Neutrophil (primary cell): ENCODE measurements at regions not wholly inside any gene's neighbourhood (a gene's known extent, or its start where the extent isn't known, plus 50 kb on each side); places are given as distances from the start of the nearest gene placed in this dataset.

ENCODE experiments used
- H3K27ac ChIP-seq: fragments of 200-600 bp; sonication (generic); 2 replicates; pipeline ENCODE4 v1.5.1; 2016; ENCODE audit warnings: mild to moderate bottlenecking, moderate library complexity
- H3K27me3 ChIP-seq: fragments of 200-600 bp; sonication (generic); 2 replicates; pipeline ENCODE4 v1.6.0; 2016; ENCODE audit warnings: mild to moderate bottlenecking
- H3K36me3 ChIP-seq: fragments of 200-600 bp; sonication (generic); 2 replicates; pipeline ENCODE4 v1.5.1; 2017
- H3K4me1 ChIP-seq, 2 experiments: fragments of 200-600 bp in 1 of 2; sonication (generic) in 1 of 2; 1 replicate in 1 of 2; 2 replicates in 1 of 2; pipeline versions ENCODE4 v1.5.1 to v1.6.1; 2013 to 2016; ENCODE audit warnings: low read depth in 1 of 2, low read length in 1 of 2, mild to moderate bottlenecking in 1 of 2, moderate library complexity in 1 of 2; ENCODE audit not compliant: control insufficient read depth in 1 of 2, insufficient read depth in 1 of 2
- H3K4me3 ChIP-seq, 2 experiments: fragments of 200-600 bp in 1 of 2; sonication (generic) in 1 of 2; 1 replicate in 1 of 2; 2 replicates in 1 of 2; pipeline ENCODE4 v1.5.1; 2013 to 2016; ENCODE audit warnings: low read depth in 1 of 2, low read length in 1 of 2, mild to moderate bottlenecking in 1 of 2, moderate library complexity in 1 of 2
- H3K9me3 ChIP-seq: fragments of 200-600 bp; sonication (generic); 2 replicates; pipeline ENCODE4 v1.5.1; 2016
- TF ChIP-seq, protein P1 (sequence below): fragments of 200-600 bp; sonication (generic); IDR thresholded peaks from 2 replicates; pipeline ENCODE4 v1.5.1; 2016; ENCODE audit warnings: antibody characterized with exemption

DNA sequence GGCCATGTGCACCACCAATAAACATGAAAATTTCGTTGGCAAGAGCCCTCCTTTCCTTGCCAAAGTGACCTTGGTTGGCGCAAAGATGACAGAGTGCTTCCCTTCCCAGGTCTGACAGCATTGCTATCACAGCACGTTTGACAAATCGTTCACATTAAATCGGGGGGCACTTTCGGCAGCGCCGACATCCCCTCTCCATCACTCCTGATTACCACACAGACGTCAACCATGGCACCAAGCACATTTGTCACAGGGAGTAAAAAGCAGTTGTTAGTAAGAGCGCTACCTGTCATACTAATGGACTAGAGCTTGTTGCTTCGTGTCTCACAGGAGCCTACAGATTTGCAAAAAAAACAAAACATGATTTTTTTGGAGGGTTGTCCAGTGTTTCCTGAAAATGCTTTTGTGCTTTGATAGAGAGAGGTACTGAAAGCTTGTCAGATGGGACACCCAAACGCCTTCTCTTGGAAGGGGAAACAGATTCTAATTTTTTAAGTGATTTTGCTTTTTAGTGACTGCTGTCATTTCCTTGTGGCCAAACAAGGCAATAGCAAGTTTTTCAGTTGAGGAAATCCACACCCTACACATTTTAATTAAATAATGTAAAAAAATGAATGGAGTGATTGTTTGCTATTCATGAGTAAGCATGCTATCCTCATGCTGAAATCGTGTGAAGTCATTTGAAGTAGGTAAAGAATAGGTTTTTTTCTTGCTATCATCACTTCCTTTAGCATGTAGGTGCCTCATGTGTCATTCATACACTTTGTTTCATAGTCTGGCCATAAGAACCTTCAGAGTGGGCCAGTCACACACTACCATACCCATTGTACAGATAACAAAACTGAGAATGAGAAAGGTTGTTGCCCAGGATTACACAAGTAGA, 682.8 kb upstream of the WWC1 start:
- no peak overlapping the region for H3K4me3 ChIP-seq
- H3K9me3 ChIP-seq = no peaks in the 10 kb centered on the region
- H3K27me3 ChIP-seq = no peaks in the 10 kb centered on the region
- H3K27ac ChIP-seq = no peak overlapping the region
- no peaks in the 10 kb centered on the region for H3K36me3 ChIP-seq
- TF ChIP-seq, protein P1, sequence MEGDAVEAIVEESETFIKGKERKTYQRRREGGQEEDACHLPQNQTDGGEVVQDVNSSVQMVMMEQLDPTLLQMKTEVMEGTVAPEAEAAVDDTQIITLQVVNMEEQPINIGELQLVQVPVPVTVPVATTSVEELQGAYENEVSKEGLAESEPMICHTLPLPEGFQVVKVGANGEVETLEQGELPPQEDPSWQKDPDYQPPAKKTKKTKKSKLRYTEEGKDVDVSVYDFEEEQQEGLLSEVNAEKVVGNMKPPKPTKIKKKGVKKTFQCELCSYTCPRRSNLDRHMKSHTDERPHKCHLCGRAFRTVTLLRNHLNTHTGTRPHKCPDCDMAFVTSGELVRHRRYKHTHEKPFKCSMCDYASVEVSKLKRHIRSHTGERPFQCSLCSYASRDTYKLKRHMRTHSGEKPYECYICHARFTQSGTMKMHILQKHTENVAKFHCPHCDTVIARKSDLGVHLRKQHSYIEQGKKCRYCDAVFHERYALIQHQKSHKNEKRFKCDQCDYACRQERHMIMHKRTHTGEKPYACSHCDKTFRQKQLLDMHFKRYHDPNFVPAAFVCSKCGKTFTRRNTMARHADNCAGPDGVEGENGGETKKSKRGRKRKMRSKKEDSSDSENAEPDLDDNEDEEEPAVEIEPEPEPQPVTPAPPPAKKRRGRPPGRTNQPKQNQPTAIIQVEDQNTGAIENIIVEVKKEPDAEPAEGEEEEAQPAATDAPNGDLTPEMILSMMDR = no peak
- H3K4me1 ChIP-seq = no peaks in the 10 kb centered on the region

DNA sequence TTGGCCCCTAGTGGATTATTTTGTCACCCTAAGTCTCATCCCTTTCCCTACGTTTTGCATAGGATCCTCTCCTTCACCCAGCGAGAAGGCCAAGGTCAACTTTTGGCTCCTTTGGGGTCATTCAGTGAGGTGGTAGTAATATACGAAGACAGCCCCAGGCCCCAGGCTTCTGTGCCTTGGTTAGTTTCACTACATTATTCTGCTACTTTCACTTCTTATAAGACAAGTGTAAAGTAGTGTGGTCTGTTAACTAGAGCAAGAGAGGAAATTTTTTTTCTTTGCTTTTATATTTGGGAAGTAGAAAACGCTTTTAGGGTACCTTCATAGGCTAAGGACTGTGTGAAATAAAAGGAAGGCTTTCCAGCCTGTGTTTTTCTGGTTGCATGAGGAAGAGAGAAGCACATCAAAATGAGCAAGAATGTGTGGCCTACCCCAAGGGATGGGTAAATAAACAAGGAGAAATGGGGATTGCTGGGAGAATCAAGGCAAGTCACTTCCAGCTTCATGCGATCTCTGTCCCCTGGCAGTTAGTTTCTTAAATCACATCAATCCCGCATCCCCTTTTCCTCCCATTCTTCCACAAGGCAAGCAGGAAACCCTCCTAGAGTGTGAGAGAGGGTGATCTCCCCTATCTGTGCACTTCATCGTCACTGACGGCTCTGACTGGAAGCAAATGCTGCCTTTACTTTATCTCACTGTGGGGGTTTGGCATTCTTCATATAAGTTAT, 677.0 kb upstream of the WWC1 start:
- Histone ChIP-seq H3K4me3 (no peak overlapping the region), H3K4me1 (no peaks in the 10 kb centered on the region), H3K27ac (no peak overlapping the region), H3K9me3 (no peaks in the 10 kb centered on the region), H3K36me3 (no peaks in the 10 kb centered on the region), H3K27me3 (no peaks in the 10 kb centered on the region)
- TF ChIP-seq, protein P1 = no peak

DNA sequence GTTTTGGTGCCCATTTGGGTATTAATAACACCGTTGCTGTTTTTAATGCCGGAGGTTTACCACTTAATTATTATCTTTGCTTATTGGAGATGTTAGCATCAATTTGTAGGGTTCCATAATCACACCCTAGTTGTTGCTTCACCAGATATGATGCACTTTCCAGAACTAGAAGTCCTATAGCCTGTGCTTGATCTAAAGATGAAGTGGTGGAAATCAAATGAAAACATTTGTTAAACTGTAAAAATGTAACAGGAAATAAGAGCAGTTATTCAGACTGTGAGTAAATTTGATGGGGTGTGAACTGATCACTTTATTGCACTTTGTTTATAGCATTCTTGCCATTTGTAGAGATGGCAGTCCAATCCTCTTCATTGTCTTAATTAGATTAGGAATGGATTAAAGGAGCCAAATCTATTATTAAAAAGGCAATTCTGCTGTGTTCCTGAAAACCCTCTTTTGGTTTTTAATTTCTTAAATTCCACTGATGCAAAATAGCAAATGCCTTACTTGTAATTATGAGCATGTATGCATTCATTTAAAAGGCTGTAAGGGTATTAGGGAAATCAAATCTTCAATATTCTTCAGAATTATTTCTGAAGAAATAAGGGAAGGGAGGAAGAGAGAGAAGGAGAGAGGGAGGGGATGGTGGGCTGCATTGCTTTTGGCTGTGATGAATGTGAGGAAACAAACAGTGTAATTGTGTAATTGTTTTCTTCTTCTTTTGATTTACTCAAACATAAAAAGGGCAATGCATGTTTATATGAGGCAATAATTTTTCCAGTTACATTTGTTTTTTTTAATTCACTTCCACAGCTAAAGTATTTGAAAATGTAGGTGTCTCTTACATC, 675.2 kb upstream of the WWC1 start:
- TF ChIP-seq, protein P1 = no peak

DNA sequence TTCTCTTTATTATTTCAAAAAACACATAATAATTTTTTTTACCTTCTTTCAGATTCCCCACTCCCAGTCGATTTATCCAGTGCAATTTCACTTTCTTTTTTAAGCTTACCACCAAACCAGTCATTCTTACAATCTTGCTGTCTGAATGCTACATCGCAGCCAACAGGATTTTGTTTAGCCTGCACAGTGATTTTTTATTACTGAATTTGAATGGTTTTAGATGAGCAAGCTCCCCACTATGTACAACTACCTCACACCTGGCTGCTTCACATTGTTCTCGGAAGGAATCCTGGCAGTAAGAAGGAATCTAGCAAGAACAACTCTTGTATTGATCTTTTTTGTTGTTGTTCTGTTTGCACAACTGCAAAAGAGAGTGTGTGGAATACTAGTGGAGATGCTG, 668.1 kb upstream of the WWC1 start:
- no peaks in the 10 kb centered on the region for H3K9me3 ChIP-seq
- no peak overlapping the region for H3K27ac ChIP-seq
- TF ChIP-seq, protein P1 = no peak
- H3K36me3 ChIP-seq = no peaks in the 10 kb centered on the region
- no peaks in the 10 kb centered on the region for H3K27me3 ChIP-seq
- H3K4me1 ChIP-seq = no peaks in the 10 kb centered on the region
- H3K4me3 ChIP-seq = no peak overlapping the region

More for the DNA sequence above, 675.2 kb upstream of the WWC1 start:
- Histone ChIP-seq H3K27me3 (no peaks in the 10 kb centered on the region), H3K9me3 (no peaks in the 10 kb centered on the region), H3K4me3 (no peak overlapping the region), H3K27ac (no peak overlapping the region), H3K4me1 (no peaks in the 10 kb centered on the region), H3K36me3 (no peaks in the 10 kb centered on the region)

DNA sequence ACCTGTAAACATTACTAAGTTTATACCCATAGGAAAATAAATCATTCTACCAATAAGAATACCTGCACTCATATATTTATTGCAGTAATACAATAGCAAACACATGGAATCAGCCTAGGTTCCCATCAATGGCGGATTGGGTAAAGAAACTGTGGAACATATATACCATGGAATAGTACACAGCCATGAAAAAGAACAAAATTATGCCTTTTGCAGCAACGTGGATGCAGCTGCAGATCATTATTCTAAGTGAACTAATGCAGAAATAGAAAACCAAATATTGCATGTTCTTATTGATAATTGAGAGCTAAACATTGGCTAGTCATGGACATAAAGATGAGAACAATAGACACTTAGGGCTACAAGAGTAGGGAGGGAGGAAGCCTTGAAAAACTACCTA, 667.4 kb upstream of the WWC1 start:
- Histone ChIP-seq H3K27me3 (no peaks in the 10 kb centered on the region), H3K4me1 (no peaks in the 10 kb centered on the region), H3K9me3 (no peaks in the 10 kb centered on the region), H3K27ac (no peak overlapping the region), H3K4me3 (no peak overlapping the region), H3K36me3 (no peaks in the 10 kb centered on the region)
- TF ChIP-seq, protein P1 = no peak
